HG03196 (cell line): ENCODE measurements at regions not wholly inside any gene's neighbourhood (a gene's known extent, or its start where the extent isn't known, plus 50 kb on each side); places are given as distances from the start of the nearest gene placed in this dataset.

ENCODE experiments used
- ATAC-seq: cut with Tn5 transposase; IDR thresholded peaks from one replicate; pipeline ENCODE4 v1.9.1; 2021; ENCODE audit not compliant: unreplicated experiment

- no peak for ATAC-seq
Observed at GRCh38 chr2:59630789-59631188, 922.7 kb downstream of the BCL11A start.

- no peak for ATAC-seq
Observed at GRCh38 chr2:59627599-59627998, 925.9 kb downstream of the BCL11A start.

GRCh38 chr2:59622599-59623308, 930.7 kb downstream of the BCL11A start:
- no peak for ATAC-seq

- no peak for ATAC-seq
Observed at GRCh38 chr2:59604123-59604522, 949.3 kb downstream of the BCL11A start.

GRCh38 chr2:59594671-59595222, 958.7 kb downstream of the BCL11A start:
- no peak for ATAC-seq

- ATAC-seq = no peak
Observed at GRCh38 chr2:59590798-59591197, 962.7 kb downstream of the BCL11A start.

GRCh38 chr2:59589881-59590280, 963.6 kb downstream of the BCL11A start:
- no peak for ATAC-seq

GRCh38 chr2:59588286-59588685, 965.2 kb downstream of the BCL11A start:
- ATAC-seq = no peak

GRCh38 chr2:59586176-59586575, 967.3 kb downstream of the BCL11A start:
- no peak for ATAC-seq

GRCh38 chr2:59585655-59586054, 967.8 kb downstream of the BCL11A start:
- no peak for ATAC-seq

- no peak for ATAC-seq
Observed at GRCh38 chr2:59584958-59585357, 968.5 kb downstream of the BCL11A start.

GRCh38 chr2:59583173-59583765, 970.2 kb downstream of the BCL11A start:
- ATAC-seq = no peak

GRCh38 chr2:59578349-59578748, 975.1 kb downstream of the BCL11A start:
- ATAC-seq = no peak

- ATAC-seq = no peak
Observed at GRCh38 chr2:59575191-59575590, 978.3 kb downstream of the BCL11A start.

GRCh38 chr2:59572227-59572626, 981.2 kb downstream of the BCL11A start:
- ATAC-seq = no peak

GRCh38 chr2:59570818-59571217, 982.6 kb downstream of the BCL11A start:
- no peak for ATAC-seq

GRCh38 chr2:59569124-59569523, 984.3 kb downstream of the BCL11A start:
- no peak for ATAC-seq

GRCh38 chr2:59568461-59568860, 985.0 kb downstream of the BCL11A start:
- no peak for ATAC-seq

- no peak for ATAC-seq
Observed at GRCh38 chr2:59567151-59567550, 986.3 kb downstream of the BCL11A start.

- ATAC-seq = no peak
Observed at GRCh38 chr2:59566739-59567138, 986.7 kb downstream of the BCL11A start.

GRCh38 chr2:59561281-59561680, 992.2 kb downstream of the BCL11A start:
- ATAC-seq = no peak

- no peak for ATAC-seq
Observed at GRCh38 chr2:59560769-59561168, 992.7 kb downstream of the BCL11A start.

GRCh38 chr2:59540864-59541263, 1012.6 kb downstream of the BCL11A start:
- ATAC-seq = no peak
